ENCODE measurements at regions not wholly inside any gene's neighbourhood (a gene's known extent, or its start where the extent isn't known, plus 50 kb on each side); places are given as distances from the start of the nearest gene placed in this dataset.

DNA sequence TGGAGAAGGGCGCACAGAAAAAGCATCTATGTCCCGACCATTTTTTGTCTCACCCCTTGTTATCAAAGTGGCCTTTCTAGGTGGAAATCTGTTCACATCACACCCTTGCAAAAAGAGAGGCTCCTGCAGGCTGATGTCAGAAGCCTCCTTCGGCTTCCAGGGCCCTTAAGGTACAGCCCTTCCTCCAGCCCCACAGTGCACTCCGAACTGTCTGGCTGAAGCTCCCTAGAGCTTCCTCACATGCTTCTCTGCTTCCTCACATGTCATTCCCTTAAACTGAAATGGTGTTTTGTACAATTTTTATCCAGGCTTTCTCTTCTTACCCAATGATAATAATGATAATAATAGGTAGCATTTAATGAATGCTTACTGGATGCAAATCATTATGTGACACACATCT is 210.3 kb downstream of the INHBA start:
- no peak overlapping the region for H3K4me3 ChIP-seq (replicated peaks; ENCODE audit: low read depth, low read length)
- no peak for DNase-seq (ENCODE audit: low read depth)
- TF ChIP-seq, protein P1, sequence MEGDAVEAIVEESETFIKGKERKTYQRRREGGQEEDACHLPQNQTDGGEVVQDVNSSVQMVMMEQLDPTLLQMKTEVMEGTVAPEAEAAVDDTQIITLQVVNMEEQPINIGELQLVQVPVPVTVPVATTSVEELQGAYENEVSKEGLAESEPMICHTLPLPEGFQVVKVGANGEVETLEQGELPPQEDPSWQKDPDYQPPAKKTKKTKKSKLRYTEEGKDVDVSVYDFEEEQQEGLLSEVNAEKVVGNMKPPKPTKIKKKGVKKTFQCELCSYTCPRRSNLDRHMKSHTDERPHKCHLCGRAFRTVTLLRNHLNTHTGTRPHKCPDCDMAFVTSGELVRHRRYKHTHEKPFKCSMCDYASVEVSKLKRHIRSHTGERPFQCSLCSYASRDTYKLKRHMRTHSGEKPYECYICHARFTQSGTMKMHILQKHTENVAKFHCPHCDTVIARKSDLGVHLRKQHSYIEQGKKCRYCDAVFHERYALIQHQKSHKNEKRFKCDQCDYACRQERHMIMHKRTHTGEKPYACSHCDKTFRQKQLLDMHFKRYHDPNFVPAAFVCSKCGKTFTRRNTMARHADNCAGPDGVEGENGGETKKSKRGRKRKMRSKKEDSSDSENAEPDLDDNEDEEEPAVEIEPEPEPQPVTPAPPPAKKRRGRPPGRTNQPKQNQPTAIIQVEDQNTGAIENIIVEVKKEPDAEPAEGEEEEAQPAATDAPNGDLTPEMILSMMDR (IDR thresholded peaks at IDR 0.05; ENCODE audit: low read length, missing control alignments): no peak

DNA sequence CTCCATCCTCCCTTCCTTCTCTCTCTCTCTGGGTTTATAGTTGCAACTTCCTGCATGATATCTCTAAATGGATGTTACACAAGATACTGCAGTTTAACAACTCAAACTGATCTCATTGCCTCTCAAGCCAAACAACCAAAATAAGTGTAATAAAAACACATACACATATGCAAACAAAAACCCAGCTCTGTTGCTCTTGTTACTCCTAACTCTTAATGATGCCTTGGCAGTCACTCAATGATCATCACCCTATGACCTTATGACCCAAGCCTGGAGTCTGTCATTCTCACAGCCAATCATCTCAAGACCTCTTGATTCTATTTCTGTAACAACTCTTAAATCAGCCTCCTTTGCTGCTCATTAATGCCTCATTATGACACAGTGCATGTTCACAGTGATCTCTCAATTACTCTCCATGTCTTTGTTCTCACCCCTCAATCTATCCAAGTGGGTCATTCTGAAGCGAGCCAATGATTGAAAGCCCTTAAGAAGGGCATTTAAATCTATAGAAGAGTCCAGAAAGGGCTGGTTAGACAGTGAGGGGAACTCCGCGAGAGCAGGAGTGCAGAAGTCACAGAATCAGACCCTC is 210.9 kb downstream of the INHBA start:
- H3K4me3 ChIP-seq (replicated peaks; ENCODE audit: low read depth, low read length): no peak overlapping the region
- DNase-seq (ENCODE audit: low read depth): peak; percentile 27
- TF ChIP-seq, protein P1 (IDR thresholded peaks at IDR 0.05; ENCODE audit: low read length, missing control alignments): no peak

DNA sequence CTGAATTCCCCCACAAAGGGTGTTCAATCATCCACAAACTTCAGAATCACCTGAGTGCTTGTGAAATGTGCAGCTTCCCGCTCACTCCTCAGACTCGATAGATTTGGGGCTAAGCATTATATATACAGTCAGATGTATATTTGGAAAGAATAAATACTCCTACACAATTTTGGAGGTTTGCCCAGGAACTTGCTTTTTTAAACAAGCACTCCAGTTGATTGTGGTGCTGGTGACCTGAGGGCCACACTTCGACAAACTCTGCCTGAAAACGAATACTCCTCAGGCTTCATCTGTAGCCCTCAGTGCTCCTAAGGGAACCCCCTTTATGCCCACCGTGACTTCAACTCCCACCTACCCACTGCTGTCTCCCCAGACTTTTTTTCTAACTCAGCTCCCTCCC is 211.6 kb downstream of the INHBA start:
- no peak overlapping the region for H3K4me3 ChIP-seq (replicated peaks; ENCODE audit: low read depth, low read length)
- TF ChIP-seq, protein P1 (IDR thresholded peaks at IDR 0.05; ENCODE audit: low read length, missing control alignments): no peak
- DNase-seq (ENCODE audit: low read depth): peak; percentile 50

DNA sequence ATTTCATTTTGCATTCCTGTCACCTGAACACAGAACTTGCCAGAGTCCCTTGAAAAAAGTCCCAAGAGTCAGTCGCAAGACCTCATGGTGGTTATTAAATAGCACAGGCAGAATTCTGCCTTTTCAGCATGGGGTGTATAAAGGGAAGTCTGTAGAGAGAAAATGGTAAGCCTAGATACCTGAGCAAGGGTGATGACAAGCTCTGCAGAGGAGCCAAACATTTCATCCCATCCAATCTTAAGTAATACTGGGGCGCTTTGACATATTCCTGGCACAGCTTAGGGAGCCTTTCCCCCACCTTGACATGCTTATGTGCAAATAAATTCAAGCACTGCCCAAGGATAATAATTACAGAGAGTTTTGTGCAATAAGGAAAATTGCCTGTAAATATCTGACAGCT is 213.0 kb downstream of the INHBA start:
- no peak for DNase-seq (ENCODE audit: low read depth)
- H3K4me3 ChIP-seq (replicated peaks; ENCODE audit: low read depth, low read length): no peak overlapping the region
- TF ChIP-seq, protein P1 (IDR thresholded peaks at IDR 0.05; ENCODE audit: low read length, missing control alignments): no peak

DNA sequence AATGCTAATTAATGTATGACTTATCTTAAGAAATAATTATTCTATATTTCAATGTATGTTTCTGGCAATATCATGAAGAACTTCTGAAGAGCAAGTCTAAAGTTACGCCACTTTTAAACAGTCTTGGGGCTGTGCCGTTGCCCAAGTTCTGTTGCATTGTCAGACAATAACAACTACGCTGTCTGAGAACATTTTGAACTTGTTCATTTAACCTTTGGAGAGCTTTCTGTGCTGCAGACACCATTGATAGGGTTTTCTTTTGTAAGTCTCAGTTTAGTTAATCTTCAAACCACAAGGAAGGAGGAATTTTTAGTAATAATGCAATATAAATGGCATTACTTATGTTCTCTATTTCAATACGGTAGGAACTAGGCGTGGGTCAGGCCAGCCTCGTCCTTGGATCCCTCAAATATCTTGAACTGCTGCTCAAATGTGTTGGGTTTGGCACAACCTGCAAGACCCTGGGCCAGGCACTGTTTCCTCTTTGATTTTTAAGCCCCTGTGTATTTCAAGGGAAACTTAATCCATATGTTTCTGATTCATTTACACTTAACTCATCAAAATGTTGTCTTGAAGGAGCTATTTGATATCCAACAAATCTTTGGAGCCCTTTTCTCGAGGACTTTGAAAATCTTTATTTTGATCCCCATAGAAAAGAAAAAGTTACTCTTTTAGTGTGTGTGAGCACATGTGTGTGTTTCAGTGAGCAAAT is 215.5 kb downstream of the INHBA start:
- TF ChIP-seq, protein P1 (IDR thresholded peaks at IDR 0.05; ENCODE audit: low read length, missing control alignments): no peak
- no peak overlapping the region for H3K4me3 ChIP-seq (replicated peaks; ENCODE audit: low read depth, low read length)
- peak; percentile 32 for DNase-seq (ENCODE audit: low read depth)

DNA sequence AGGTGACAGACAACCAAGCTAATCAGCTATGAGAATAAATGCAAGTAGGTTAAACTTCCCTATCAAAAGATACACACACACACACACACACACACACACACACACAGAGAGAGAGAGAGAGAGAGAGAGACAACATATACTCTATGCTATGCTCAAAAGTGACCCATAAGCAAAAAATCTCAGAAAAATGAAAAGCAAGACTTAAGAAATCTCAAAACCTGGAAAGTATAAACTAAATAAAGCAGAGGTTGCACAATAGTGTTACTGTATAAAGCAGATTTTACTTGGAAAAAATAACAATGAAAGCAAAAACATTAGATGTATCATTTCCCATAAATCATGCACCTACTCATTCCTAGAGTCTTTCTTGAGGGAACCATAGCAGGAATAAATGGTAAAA is 221.5 kb downstream of the INHBA start:
- DNase-seq (ENCODE audit: low read depth): peak; percentile 52
- H3K4me3 ChIP-seq (replicated peaks; ENCODE audit: low read depth, low read length): no peak overlapping the region
- TF ChIP-seq, protein P1 (IDR thresholded peaks at IDR 0.05; ENCODE audit: low read length, missing control alignments): no peak

DNA sequence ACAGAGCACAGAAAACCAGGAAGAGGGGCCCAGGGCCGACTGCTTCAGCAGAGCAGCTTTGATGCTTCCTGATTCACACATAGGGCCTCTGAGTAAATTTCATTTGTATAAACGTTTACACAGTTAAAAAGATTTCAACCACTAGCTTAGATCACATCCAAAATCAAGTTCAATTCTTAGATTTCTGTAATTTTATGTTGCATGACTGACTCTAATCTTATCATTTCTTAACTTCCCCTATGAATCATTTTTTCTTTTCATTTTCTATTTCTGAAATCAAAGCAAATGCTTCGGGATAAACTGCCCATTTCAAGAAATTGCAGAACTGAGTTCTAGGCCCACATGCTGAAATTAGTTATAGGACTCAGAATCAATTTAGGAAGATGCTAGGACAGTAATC is 224.7 kb downstream of the INHBA start:
- TF ChIP-seq, protein P1 (IDR thresholded peaks at IDR 0.05; ENCODE audit: low read length, missing control alignments): no peak
- H3K4me3 ChIP-seq (replicated peaks; ENCODE audit: low read depth, low read length): no peak overlapping the region
- peak; percentile 17 for DNase-seq (ENCODE audit: low read depth)

All from fibroblast of pulmonary artery (primary cell).